ENCODE measurements at regions not wholly inside any gene's neighbourhood (a gene's known extent, or its start where the extent isn't known, plus 50 kb on each side); places are given as distances from the start of the nearest gene placed in this dataset.

DNA sequence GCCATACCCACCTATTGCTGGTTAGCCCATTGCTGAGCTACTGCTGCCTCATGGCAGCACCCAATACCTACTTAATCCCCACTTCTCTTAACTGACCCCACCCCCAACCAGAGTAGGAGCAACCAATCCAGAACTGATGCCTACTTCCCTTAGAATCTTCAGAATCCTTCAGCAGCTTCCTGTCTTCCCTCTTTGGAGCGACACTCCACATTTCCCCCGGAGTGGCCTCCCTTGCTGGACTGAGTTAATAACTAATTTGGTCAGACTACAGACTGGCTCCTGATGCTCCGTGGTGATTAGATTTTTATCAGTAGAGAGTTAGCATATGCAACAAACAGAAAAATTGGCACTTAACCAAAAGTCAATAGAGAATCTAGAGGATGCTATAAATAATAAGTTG lies 51.2 kb upstream of the UBR2 start:
- Histone ChIP-seq H2BK12ac (ENCODE audit: low read length) (no peak overlapping the region), H3K4ac (ENCODE audit: low read length) (no peak overlapping the region), H3K79me1 (ENCODE audit: low read depth, low read length) (no peaks in the 10 kb centered on the region), H3K9ac (ENCODE audit: low read depth, low read length, poor library complexity) (no peak overlapping the region), H3K23ac (ENCODE audit: low read depth, low read length, poor library complexity) (no peak overlapping the region), H3K18ac (ENCODE audit: low read length) (no peak overlapping the region), H4K91ac (ENCODE audit: low read depth, low read length, poor library complexity) (no peak overlapping the region), H2AFZ (ENCODE audit: low read length) (peak overlapping the region; percentile 71), H3K9me3 (replicated peaks in 1 of 2; ENCODE audit: control insufficient read depth in 2 of 2, insufficient read depth in 1 of 2, low read depth in 1 of 2, low read length in 2 of 2) (no peaks in the 10 kb centered on the region), H3K4me3 (ENCODE audit: low read length in 2 of 2) (no peak overlapping the region), H3K27ac (replicated peaks; ENCODE audit: low read length) (no peak overlapping the region), H2BK5ac (ENCODE audit: low read length) (no peak overlapping the region), H3K27me3 (ENCODE audit: control insufficient read depth in 3 of 3, insufficient read depth in 3 of 3, low read depth in 1 of 3, low read length in 3 of 3) (no peaks in the 10 kb centered on the region), H3K4me1 (ENCODE audit: control insufficient read depth in 2 of 2, insufficient read depth in 1 of 2, low read depth in 1 of 2, low read length in 2 of 2) (no peaks in the 10 kb centered on the region), H3K4me2 (ENCODE audit: insufficient read depth, low read length, poor library complexity, severe bottlenecking) (no peak overlapping the region), H3K14ac (ENCODE audit: low read length) (no peak overlapping the region), H3K36me3 (replicated peaks in 1 of 2; ENCODE audit: control insufficient read depth in 2 of 2, insufficient read depth in 2 of 2, low read length in 2 of 2) (no peaks in the 10 kb centered on the region), H2AK5ac (ENCODE audit: low read depth, low read length) (no peak overlapping the region), H2BK15ac (ENCODE audit: low read length) (no peak overlapping the region), H2BK120ac (ENCODE audit: low read depth, low read length) (no peak overlapping the region), H4K8ac (ENCODE audit: low read depth, low read length) (no peak overlapping the region)
- WGBS, 2 donors (ENCODE audit: extremely low coverage in 2 of 2, insufficient read length in 2 of 2, insufficient replicate concordance in 1 of 2): no CpG with 5 or more reads among the region's 3 CpGs
- DNase-seq (ENCODE audit: low spot score): no peak

DNA sequence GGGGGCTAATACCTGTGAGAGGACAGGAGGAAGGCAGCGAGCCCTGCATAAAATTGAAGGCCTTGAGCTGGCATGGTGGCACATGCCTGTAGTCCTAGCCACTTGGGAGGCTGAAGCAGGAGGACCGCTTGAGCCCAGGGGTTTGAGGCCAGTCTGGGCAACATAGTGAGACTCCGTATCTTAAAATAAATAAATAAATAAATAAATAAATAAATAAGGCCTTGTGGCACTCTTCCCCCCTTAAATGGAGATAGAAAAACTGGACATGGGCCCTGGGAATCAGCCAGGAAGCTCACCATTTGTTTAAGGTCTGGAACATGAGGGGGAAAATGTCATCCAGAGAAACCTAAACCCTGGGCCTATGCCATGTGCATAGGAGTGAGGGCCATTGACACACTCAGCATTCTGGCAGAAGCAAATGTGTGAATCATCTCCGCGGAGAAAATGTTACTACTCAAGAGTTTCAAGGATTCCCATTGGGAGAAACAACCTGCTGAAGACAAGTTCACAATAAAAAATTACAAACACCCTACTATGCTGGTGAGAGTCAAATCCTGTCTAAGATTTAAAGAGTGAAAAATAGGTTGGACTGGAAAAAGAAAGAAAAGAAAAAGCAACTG lies 51.9 kb upstream of the UBR2 start:
- WGBS, 2 donors (ENCODE audit: extremely low coverage in 2 of 2, insufficient read length in 2 of 2, insufficient replicate concordance in 1 of 2): no CpG with 5 or more reads among the region's 5 CpGs
- no peak overlapping the region for H3K9ac ChIP-seq (ENCODE audit: low read depth, low read length, poor library complexity)
- H3K27ac ChIP-seq (replicated peaks; ENCODE audit: low read length): no peak overlapping the region
- no peaks in the 10 kb centered on the region for H3K9me3 ChIP-seq (replicated peaks in 1 of 2; ENCODE audit: control insufficient read depth in 2 of 2, insufficient read depth in 1 of 2, low read depth in 1 of 2, low read length in 2 of 2)
- no peak overlapping the region for H3K4ac ChIP-seq (ENCODE audit: low read length)
- no peak overlapping the region for H4K8ac ChIP-seq (ENCODE audit: low read depth, low read length)
- H3K79me1 ChIP-seq (ENCODE audit: low read depth, low read length): no peaks in the 10 kb centered on the region
- H2AFZ ChIP-seq (ENCODE audit: low read length): peak overlapping the region; percentile 71
- no peak overlapping the region for H3K14ac ChIP-seq (ENCODE audit: low read length)
- no peak overlapping the region for H4K91ac ChIP-seq (ENCODE audit: low read depth, low read length, poor library complexity)
- no peak overlapping the region for H3K4me2 ChIP-seq (ENCODE audit: insufficient read depth, low read length, poor library complexity, severe bottlenecking)
- no peak overlapping the region for H3K4me3 ChIP-seq (ENCODE audit: low read length in 2 of 2)
- H2BK5ac ChIP-seq (ENCODE audit: low read length): no peak overlapping the region
- DNase-seq (ENCODE audit: low spot score): no peak
- H2AK5ac ChIP-seq (ENCODE audit: low read depth, low read length): no peak overlapping the region
- H3K27me3 ChIP-seq (ENCODE audit: control insufficient read depth in 3 of 3, insufficient read depth in 3 of 3, low read depth in 1 of 3, low read length in 3 of 3): no peaks in the 10 kb centered on the region
- no peaks in the 10 kb centered on the region for H3K36me3 ChIP-seq (replicated peaks in 1 of 2; ENCODE audit: control insufficient read depth in 2 of 2, insufficient read depth in 2 of 2, low read length in 2 of 2)
- H2BK120ac ChIP-seq (ENCODE audit: low read depth, low read length): no peak overlapping the region
- H2BK15ac ChIP-seq (ENCODE audit: low read length): no peak overlapping the region
- H3K23ac ChIP-seq (ENCODE audit: low read depth, low read length, poor library complexity): no peak overlapping the region
- H3K4me1 ChIP-seq (ENCODE audit: control insufficient read depth in 2 of 2, insufficient read depth in 1 of 2, low read depth in 1 of 2, low read length in 2 of 2): no peaks in the 10 kb centered on the region
- H3K18ac ChIP-seq (ENCODE audit: low read length): no peak overlapping the region
- no peak overlapping the region for H2BK12ac ChIP-seq (ENCODE audit: low read length)

DNA sequence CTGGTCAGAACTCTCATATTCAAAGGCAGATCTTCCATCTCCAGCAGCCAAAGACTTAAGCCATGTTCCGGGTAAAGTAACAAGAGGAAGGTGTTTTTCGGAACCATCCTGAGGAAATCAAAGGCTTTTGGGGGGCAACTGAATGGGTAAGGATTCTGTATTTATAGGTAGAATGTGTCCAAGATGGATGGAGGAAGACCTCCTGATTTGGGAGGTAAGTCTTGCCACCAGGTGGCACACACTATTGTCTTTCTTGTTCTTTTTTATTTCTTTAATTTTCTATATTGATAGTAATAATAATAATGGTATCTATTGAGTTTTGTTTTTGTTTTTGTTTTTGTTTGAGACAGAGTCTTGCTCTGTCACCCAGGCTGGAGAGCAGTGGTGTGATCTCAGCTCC lies 53.0 kb upstream of the UBR2 start:
- Histone ChIP-seq H3K23ac (ENCODE audit: low read depth, low read length, poor library complexity) (no peak overlapping the region), H2BK15ac (ENCODE audit: low read length) (no peak overlapping the region), H3K9ac (ENCODE audit: low read depth, low read length, poor library complexity) (no peak overlapping the region), H3K4me3 (ENCODE audit: low read length in 2 of 2) (no peak overlapping the region), H4K8ac (ENCODE audit: low read depth, low read length) (no peak overlapping the region), H3K36me3 (replicated peaks in 1 of 2; ENCODE audit: control insufficient read depth in 2 of 2, insufficient read depth in 2 of 2, low read length in 2 of 2) (no peaks in the 10 kb centered on the region), H2AFZ (ENCODE audit: low read length) (no peak overlapping the region), H2BK120ac (ENCODE audit: low read depth, low read length) (no peak overlapping the region), H3K79me1 (ENCODE audit: low read depth, low read length) (no peaks in the 10 kb centered on the region), H2BK5ac (ENCODE audit: low read length) (no peak overlapping the region), H3K9me3 (replicated peaks in 1 of 2; ENCODE audit: control insufficient read depth in 2 of 2, insufficient read depth in 1 of 2, low read depth in 1 of 2, low read length in 2 of 2) (no peaks in the 10 kb centered on the region), H3K4me2 (ENCODE audit: insufficient read depth, low read length, poor library complexity, severe bottlenecking) (no peak overlapping the region), H3K4ac (ENCODE audit: low read length) (no peak overlapping the region), H2AK5ac (ENCODE audit: low read depth, low read length) (no peak overlapping the region), H3K18ac (ENCODE audit: low read length) (no peak overlapping the region), H2BK12ac (ENCODE audit: low read length) (no peak overlapping the region), H4K91ac (ENCODE audit: low read depth, low read length, poor library complexity) (no peak overlapping the region), H3K14ac (ENCODE audit: low read length) (no peak overlapping the region), H3K4me1 (ENCODE audit: control insufficient read depth in 2 of 2, insufficient read depth in 1 of 2, low read depth in 1 of 2, low read length in 2 of 2) (no peaks in the 10 kb centered on the region), H3K27ac (replicated peaks; ENCODE audit: low read length) (no peak overlapping the region), H3K27me3 (ENCODE audit: control insufficient read depth in 3 of 3, insufficient read depth in 3 of 3, low read depth in 1 of 3, low read length in 3 of 3) (no peaks in the 10 kb centered on the region)
- WGBS, 2 donors (ENCODE audit: extremely low coverage in 2 of 2, insufficient read length in 2 of 2, insufficient replicate concordance in 1 of 2): no CpG with 5 or more reads among the region's 2 CpGs
- no peak for DNase-seq (ENCODE audit: low spot score)

DNA sequence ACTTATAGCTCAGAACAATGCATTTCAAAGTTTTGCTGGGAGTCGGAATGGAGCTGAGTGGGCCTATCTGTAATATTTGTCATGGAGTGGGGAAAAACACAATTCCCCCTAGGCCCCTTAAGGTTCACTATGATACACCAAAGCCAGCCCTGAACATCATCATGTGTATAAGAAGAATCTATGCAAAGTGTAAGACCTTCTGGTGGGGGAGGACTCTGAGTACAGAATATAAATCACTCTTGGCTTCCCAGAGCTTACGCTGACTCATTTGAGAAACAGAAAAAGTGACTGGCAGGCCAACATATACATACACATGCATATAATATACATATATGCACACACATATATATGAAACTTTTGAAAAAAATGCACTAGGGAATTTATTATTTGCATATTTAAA lies 54.1 kb upstream of the UBR2 start:
- Histone ChIP-seq H3K4me2 (ENCODE audit: insufficient read depth, low read length, poor library complexity, severe bottlenecking) (no peak overlapping the region), H3K23ac (ENCODE audit: low read depth, low read length, poor library complexity) (no peak overlapping the region), H3K4ac (ENCODE audit: low read length) (no peak overlapping the region), H3K4me3 (ENCODE audit: low read length in 2 of 2) (no peak overlapping the region), H2BK120ac (ENCODE audit: low read depth, low read length) (no peak overlapping the region), H2BK15ac (ENCODE audit: low read length) (no peak overlapping the region), H2BK5ac (ENCODE audit: low read length) (no peak overlapping the region), H2BK12ac (ENCODE audit: low read length) (no peak overlapping the region), H3K4me1 (ENCODE audit: control insufficient read depth in 2 of 2, insufficient read depth in 1 of 2, low read depth in 1 of 2, low read length in 2 of 2) (no peaks in the 10 kb centered on the region), H3K36me3 (replicated peaks in 1 of 2; ENCODE audit: control insufficient read depth in 2 of 2, insufficient read depth in 2 of 2, low read length in 2 of 2) (no peaks in the 10 kb centered on the region), H3K14ac (ENCODE audit: low read length) (no peak overlapping the region), H4K8ac (ENCODE audit: low read depth, low read length) (no peak overlapping the region), H3K27ac (replicated peaks; ENCODE audit: low read length) (no peak overlapping the region), H3K27me3 (ENCODE audit: control insufficient read depth in 3 of 3, insufficient read depth in 3 of 3, low read depth in 1 of 3, low read length in 3 of 3) (no peaks in the 10 kb centered on the region), H3K18ac (ENCODE audit: low read length) (no peak overlapping the region), H3K9ac (ENCODE audit: low read depth, low read length, poor library complexity) (no peak overlapping the region), H3K79me1 (ENCODE audit: low read depth, low read length) (no peaks in the 10 kb centered on the region), H4K91ac (ENCODE audit: low read depth, low read length, poor library complexity) (no peak overlapping the region), H2AK5ac (ENCODE audit: low read depth, low read length) (no peak overlapping the region), H3K9me3 (replicated peaks in 1 of 2; ENCODE audit: control insufficient read depth in 2 of 2, insufficient read depth in 1 of 2, low read depth in 1 of 2, low read length in 2 of 2) (no peaks in the 10 kb centered on the region), H2AFZ (ENCODE audit: low read length) (peak overlapping the region; percentile 44)
- DNase-seq (ENCODE audit: low spot score): no peak
- no CpG with 5 or more reads among the region's 2 CpGs for WGBS, 2 donors (ENCODE audit: extremely low coverage in 2 of 2, insufficient read length in 2 of 2, insufficient replicate concordance in 1 of 2)
